LHCN-M2 (cell line): ENCODE measurements at regions not wholly inside any gene's neighbourhood (a gene's known extent, or its start where the extent isn't known, plus 50 kb on each side); places are given as distances from the start of the nearest gene placed in this dataset.

Experiments used
- DNase-seq: peaks from one replicate; pipeline ENCODE4 v3.0.0-alpha.2; 2012; ENCODE audit warnings: low read depth

- DNase-seq: no peak
Observed at GRCh38 chr13:44242766-44243165, 130.9 kb upstream of the SERP2 start.

- peak; percentile 88 for DNase-seq
Observed at GRCh38 chr13:44243198-44243857, 130.3 kb upstream of the SERP2 start.

GRCh38 chr13:44244288-44244687 is 129.3 kb upstream of the SERP2 start:
- no peak for DNase-seq

GRCh38 chr13:44249431-44249836 is 124.2 kb upstream of the SERP2 start:
- DNase-seq: peak; percentile 72

GRCh38 chr13:44252938-44253337 is 120.7 kb upstream of the SERP2 start:
- no peak for DNase-seq

GRCh38 chr13:44255771-44256364 is 117.8 kb upstream of the SERP2 start:
- no peak for DNase-seq

- DNase-seq: no peak
Observed at GRCh38 chr13:44257796-44258195, 115.8 kb upstream of the SERP2 start.

- peak; percentile 83 for DNase-seq
Observed at GRCh38 chr13:44259045-44260027, 114.3 kb upstream of the SERP2 start.

GRCh38 chr13:44260336-44260735 is 113.3 kb upstream of the SERP2 start:
- DNase-seq: no peak

- no peak for DNase-seq
Observed at GRCh38 chr13:44263751-44264620, 109.6 kb upstream of the SERP2 start.

GRCh38 chr13:44266305-44266704 is 107.3 kb upstream of the SERP2 start:
- DNase-seq: no peak

GRCh38 chr13:44266772-44267171 is 106.9 kb upstream of the SERP2 start:
- DNase-seq: no peak

GRCh38 chr13:44267203-44267602 is 106.4 kb upstream of the SERP2 start:
- no peak for DNase-seq

GRCh38 chr13:44267980-44268379 is 105.6 kb upstream of the SERP2 start:
- DNase-seq: peak; percentile 83

GRCh38 chr13:44268980-44269379 is 104.6 kb upstream of the SERP2 start:
- no peak for DNase-seq

- DNase-seq: no peak
Observed at GRCh38 chr13:44270150-44270549, 103.5 kb upstream of the SERP2 start.

- DNase-seq: no peak
Observed at GRCh38 chr13:44271031-44271455, 102.6 kb upstream of the SERP2 start.

- no peak for DNase-seq
Observed at GRCh38 chr13:44271473-44271872, 102.2 kb upstream of the SERP2 start.

GRCh38 chr13:44271915-44272341 is 101.7 kb upstream of the SERP2 start:
- no peak for DNase-seq

GRCh38 chr13:44272692-44273091 is 100.9 kb upstream of the SERP2 start:
- no peak for DNase-seq

- no peak for DNase-seq
Observed at GRCh38 chr13:44273216-44273615, 100.4 kb upstream of the SERP2 start.
